HG03342 (cell line): ENCODE measurements at regions not wholly inside any gene's neighbourhood (a gene's known extent, or its start where the extent isn't known, plus 50 kb on each side); places are given as distances from the start of the nearest gene placed in this dataset.

Source experiments
- ATAC-seq: cut with Tn5 transposase; IDR thresholded peaks from one replicate; pipeline ENCODE4 v1.9.1; 2021; ENCODE audit warnings: mild to moderate bottlenecking, moderate library complexity; ENCODE audit not compliant: unreplicated experiment

DNA sequence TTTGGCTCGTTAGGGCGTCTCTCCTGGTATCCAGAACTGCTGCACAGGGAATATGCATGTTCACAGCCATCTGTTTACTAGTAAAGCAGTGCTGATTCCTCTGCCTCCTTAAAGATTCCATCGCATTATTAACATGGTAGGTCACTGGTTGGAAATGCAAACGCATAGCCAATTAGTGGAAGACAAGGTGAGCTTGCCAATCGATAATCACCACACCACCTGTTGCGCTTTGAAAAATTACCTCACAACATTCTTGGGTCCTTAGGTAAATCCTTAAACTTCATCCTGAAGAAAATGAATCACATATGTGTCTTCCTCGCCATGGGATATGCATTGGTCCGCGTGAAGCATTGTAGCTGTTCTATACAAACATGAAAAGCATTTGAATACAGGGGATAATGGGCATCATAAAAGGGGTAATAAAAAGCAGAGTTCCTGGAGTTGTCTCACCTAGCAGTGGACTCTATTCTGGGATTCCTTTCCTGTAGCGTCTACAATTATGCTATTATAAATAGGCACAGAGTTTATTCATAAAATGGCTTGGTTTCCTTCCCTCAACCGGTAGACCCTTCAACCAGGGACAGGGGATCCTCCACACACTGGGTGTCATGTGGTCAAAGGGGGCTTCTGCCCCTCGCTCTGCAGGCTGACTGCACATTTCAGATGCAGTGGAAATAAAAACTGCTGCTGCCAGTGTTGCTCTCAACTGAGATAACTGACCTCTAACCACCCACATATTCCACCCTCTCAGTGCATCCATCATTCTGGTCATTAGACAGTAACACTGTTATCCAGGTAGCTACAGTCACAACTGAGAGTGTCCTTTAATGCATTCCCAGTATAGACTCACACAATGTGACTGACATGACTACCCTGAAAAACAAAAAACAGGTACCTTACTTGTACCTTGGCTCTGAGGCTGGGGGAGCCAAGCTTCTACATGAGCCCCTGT, 389.2 kb upstream of the NFE2L3 start:
- ATAC-seq = no peak

DNA sequence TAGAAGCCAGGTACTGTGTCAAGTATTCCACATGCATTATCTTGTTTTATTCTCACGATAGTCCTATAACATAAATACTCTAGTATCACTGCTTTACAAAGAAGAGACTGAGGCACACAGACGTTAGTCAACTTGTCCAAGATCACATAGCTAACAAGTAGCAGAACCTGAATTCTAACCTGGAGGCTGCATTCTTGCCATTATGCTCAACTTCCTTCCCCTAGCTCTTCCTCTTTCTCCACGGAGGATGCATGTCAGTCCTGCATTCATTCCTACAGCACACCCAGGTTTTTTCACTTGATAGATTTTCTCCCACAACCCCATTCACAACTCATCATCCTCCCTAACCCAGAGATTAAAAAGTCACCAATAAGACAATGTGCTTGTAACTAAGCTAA, 388.5 kb upstream of the NFE2L3 start:
- ATAC-seq = no peak

DNA sequence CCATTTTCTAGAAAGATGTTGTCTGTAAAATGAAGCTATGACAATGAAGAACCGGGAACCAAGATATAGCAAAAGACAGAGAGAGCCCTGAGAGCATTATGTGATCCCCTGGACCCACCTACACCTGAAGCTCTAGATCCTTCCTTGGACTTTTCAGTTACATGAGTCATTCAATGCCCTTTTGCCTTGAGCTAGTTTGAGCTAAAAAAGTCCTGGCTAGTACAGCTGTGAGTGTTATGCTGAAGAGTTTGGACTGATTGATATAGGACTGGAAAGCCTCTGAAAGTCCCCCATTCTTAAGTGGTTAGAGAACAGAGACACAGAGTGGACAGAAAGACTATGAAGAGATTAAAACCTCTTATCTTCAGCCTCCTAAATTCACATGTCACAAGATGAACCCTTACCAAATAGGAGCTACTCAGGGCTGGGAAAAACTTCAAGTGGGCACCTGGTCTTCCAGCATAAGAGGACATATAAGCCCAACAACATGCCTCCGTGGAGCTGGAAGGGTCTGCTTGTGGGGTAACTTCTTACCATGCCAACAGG, 386.8 kb upstream of the NFE2L3 start:
- ATAC-seq = no peak

DNA sequence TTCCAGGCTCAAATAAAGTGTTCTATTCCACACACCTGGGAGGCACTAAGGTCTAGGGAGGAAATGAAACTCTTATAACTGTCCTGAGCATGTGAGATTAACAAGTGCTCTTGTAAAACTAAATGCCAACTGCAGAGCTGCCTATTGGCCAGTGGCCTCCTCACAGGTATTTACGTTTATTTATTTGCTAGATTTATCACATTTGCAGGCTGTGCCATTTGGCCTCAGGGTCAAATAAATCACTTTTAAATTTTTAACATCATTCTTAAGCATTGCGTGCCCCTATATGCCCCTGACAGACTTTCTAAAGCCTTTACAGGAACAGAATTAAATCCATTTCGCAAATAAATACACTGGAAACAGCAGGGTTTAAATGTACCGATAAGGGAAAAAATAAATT, 381.8 kb upstream of the NFE2L3 start:
- no peak for ATAC-seq

DNA sequence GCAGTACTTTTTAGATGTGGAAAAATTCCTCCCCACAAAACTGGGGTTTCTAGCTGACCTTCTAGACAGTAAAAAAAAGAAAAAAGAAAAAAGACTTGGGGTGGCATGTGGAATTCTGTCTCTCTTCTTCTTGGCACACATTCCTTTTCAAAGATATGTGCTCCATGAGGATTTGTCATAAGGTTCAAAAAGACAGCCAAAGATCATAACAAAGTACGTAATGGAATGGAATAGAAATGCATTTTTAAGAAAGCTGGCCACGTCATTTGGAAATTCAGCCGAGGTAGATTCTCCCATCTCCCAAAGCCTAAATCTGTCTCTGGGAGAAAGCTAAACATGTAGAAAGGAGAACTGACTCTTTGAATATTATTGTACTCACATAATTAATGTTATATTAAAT, 381.3 kb upstream of the NFE2L3 start:
- ATAC-seq = no peak

DNA sequence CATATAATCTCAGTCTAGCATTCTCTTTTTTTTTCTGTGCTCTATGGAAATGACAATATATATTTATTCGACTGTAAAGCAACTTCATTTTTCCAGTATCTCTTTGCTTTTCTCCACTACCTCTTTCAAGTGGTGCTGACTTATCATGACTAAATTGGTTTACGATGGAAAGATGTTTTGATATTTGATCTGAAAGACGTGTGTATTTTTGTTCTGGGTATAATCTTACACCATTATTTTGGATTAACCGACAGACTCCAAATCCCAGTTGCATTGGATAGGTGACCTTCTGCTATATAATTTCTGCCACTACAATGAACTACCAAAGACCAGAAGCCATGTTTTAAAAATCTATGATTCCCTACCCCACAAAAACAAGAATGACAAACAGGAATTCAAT, 380.5 kb upstream of the NFE2L3 start:
- no peak for ATAC-seq

DNA sequence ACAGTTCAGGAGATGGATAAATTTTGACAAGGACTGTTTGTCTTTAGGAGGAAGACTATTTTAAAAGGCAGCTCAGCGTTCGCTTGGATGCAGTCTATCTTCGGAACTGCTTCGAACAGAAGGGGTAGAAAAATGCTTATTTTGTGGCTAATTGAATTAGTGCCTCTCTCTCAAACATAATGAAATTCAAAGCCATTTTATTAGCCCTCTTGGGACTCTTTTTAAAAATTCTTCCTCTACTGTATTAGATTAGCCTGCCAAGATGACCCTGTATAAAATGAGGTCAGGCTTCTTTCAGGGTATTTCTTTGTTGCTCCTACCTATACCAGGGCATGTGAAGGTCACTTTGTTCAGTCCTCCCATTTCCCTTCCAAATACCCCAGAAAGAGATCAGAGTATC, 379.2 kb upstream of the NFE2L3 start:
- no peak for ATAC-seq

DNA sequence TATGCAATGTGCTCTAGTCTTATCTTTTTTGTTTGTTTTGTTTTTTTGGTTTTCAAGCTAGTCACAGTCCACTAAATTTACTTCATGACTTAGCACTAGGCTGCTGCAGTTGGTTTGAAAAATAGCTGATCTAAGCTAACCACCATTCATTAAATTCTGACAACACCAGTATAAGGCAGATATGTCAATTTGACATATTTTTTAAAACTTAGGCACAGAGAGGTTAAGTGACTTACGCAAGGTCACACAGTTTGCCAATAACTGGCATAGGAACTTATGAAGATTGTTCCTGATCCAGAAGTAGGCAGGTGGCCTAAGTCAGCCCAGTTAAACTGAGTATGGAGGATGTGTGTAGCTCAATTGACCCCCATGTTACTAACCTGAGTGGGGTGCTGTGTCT, 377.3 kb upstream of the NFE2L3 start:
- no peak for ATAC-seq

DNA sequence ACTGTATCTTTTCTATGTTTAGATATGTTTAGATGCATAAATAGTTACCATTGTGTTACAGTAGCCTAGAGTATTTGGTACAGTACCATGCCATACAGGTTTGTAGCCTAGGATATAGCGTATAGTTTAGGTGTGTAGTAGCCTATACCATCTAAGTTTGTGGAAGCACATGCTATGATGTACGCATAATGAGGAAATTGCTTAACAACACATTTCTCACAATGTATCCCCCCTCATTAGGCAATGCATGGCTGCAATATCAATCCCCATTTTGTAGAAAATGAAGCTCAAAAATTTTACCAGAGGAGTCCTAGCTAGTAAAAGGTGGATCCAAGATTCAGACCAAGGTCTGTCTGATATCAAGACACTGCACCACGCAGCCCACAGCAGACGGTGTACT, 376.4 kb upstream of the NFE2L3 start:
- ATAC-seq = no peak

DNA sequence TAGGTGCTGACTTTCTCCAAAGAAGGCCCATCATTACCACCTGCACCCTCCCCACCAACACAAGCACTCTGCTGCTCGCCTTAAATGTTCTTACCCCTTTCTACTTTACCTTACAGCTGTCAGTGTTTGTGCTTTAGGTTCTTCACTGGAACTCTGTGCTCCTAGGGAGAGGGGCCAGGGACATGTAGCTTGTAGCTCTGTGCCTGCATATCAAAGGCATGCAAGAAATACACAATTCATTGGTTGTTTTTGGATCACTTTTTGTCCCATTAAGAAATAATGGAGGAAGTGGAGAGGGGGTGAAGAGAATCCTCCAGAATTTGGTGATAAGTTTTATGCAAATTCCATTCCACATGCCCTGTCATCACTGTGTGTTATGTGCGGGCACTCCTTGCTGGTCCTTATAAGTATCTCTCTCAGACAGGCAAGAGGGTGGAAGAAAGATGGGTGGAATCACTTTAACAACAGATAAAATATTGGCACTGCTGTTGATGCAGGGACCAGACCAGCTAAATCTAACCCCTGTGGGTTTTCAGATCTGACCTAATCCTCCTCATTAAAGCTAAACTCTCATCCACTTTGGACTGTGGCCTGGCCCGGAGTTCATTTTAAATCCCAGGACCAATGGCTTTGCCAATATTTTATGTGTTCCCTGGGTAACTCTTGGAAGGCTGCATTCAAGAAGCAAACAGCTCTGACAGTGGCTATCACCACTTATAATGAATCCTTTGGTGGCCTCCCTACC, 375.8 kb upstream of the NFE2L3 start:
- no peak for ATAC-seq

DNA sequence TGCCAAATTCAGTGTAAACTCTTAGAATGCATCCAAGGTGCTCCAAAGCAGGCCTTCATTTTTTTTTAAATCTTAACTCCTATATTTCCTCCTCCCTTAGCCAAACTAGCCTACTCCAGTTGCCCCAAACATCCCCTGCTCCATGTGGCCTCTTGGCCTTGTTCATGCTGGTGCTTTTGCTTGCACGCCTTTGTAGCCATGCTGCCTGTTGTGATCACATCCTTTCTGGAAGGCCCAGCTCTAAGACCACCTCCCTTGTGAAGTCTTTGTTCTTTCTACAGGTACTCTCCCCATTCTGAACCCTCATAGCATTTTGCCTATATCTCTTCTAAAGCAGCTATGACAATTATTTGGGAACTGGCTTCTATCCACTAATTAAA, 375.3 kb upstream of the NFE2L3 start:
- ATAC-seq = no peak

DNA sequence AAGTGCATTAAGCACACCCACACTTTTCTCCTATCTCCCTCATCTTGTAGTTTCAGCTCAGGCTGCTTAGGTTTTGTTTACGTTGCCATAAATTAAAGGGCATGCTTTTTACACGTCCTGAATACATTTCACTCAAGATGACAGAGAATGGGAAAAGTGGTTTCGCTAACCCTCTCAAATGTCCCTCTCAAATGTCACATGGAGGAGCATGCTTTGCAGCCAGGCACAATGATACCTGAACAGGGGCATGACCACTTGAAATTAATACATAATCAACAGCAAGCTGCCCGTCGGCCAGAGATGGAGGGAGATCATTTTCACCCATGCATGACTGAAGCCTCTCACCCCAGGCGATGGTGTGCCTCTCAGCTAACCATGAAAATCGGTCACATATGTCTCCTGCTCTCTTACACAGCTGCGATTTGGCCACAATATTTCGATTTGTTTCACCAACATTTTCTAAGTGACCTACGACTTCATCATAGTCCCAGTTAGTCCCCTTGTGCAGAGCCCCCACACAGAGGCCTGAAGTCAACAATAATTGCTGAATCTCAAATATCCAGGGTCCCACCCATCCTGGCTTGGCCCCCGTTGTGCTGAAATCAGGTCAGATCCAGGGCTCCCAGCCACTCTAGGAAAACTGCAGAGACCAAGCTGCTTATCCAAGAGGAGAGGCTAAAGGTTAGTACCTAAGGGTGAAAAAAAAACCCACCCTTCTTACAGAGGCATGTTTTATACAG, 373.9 kb upstream of the NFE2L3 start:
- ATAC-seq = no peak

DNA sequence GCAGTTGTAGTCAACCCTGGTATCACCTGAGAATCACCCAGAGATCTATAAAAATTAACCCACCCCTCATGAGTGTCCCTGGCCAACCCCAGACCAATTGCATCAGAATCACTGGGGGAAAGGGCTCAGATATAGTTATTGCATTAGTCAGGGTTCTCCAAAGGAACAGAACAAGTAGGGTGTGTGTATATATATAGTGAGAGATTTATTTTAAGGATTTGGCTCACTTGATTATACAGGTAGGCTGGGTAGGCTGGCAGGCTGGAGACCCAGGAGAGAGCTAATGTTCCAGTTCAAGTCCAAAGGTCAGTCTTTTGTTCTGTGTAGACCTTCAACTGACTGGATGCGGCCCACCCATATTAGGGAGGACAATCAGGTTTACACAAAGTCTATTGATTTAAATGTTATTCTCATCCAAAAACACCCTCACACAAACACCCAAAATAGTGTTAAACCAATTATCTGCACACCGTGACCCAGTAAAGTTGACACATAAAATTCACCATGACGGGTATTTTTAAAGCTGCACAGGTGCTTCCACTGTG, 372.9 kb upstream of the NFE2L3 start:
- no peak for ATAC-seq

DNA sequence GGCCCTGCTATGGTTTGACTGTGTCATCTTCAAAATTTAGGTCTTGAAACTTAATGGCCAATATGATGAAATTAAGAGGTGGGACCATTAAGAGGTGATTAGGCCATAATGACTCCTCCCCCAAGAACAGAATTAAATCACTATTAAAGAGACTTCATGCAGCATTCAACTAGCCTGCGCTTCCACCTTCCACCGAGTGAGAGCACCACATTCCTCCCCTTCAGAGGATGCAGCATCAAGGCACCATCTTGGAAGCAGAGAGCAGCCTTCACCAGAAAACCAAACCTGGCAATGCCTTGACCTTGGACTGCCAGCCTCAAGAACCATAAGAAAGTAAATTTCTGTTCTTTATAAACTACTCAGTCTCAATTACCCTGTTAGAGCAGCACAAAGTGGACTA, 371.1 kb upstream of the NFE2L3 start:
- no peak for ATAC-seq

DNA sequence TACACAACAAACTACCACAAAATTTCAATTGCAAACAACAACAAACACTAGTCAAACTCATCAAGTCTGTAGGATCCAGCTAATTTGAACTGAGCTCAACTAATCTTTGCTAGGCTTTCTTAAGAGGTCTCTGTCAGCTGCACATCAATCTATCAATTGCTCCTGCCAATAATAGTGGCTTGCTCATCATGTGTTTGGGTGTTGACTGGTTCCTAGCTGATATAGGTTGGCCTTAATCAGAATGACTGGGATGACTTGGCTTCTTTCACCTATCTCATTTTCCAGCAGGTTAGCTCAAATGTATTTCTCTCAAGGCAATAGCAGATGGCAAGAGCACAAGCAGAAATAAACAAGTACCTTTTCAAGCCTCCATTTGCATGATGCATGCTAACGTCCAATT, 370.3 kb upstream of the NFE2L3 start:
- no peak for ATAC-seq

DNA sequence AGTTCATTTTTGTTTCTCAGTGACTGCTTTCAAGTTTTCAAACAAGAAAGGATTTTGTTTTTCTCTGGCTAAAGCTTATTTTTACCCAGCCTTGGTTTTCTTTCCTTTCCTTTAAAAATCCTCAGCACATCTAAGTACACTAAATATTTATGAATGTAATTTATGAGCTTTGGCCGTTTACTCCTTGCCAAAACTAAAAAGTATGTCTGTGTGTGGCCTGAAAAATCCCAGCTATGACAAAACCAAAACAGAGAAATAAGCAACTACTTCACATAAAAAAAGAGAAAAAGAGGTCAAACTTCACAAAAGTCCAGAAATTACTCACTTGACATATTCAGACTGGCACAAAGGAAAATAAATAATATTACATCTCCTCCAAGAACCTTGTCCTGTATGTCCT, 365.1 kb upstream of the NFE2L3 start:
- no peak for ATAC-seq

DNA sequence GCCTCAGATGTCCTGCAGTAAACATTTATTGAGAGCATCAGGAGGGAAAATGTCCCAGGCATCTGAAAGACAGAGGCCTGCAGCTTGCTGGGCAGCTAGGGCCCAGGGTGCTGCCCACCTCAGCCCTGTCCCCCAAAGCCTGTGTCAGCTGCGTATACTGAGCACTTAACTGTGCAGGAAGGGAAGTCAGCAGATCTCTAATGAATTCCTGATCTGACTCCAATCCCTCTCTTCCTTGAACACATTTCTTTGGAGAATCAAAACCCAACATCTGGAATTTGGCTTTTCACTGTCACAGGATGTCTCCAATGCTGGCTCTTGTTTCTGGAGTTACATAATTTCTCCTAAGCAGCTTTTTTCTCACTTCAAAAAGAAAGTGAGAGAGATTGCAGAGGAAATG, 364.7 kb upstream of the NFE2L3 start:
- ATAC-seq = no peak

DNA sequence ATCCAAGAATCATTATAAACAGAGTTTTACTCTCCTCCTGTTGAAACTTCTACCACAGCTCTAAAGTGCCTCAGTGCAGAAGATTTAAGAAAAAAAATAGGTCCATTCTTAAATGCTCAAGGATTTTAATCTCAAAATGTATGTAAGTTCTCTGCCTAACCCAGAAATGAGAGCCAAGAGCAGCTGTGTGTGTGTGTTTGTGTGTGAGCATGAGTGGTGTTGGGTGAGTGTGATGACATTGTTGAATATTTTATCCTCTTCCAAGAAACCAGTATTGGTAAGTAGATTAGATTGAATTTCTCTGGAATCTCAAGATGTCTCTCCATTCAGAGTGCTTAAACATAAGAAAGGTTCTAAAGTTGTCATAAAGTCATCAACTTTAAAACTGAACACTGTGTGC, 363.6 kb upstream of the NFE2L3 start:
- ATAC-seq = no peak

DNA sequence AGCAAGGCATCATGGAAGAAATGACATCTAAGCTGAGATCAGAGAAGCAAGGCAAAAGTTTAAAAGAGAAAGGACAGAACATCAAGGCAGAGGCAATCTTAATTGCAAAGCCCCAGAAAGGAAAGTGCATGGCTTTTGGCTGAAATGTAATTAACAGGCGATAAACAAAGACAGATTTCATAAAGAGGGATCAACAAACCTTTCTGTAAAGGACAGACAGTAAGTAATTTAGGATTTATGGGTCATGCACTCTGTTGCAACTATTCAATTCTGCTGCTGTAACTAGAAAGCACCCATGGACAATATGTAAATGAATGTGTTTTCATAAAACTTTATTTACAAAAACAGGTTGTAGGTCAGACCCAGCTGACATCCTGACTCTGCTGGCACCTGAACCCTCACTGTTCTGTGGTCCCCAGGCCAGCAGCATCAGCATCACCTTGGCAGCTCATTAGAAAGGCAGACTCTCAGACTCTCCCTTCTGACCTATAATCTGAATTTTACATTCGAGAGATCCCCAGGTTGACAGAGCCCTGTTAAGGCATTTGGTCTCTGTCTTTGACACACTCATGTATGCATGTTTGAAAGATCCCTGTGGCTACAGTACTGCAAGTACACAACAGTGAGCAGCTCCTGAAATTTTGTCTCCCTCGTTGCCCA, 362.9 kb upstream of the NFE2L3 start:
- no peak for ATAC-seq
